ENCODE measurements at regions not wholly inside any gene's neighbourhood (a gene's known extent, or its start where the extent isn't known, plus 50 kb on each side); places are given as distances from the start of the nearest gene placed in this dataset.

GRCh38 chr14:101234244-101234937 lies 326.9 kb upstream of the DIO3 start:
- no TSS peak for BruUV-seq (replicated peaks)
- no peaks in the 10 kb centered on the region for H3K9me2 ChIP-seq (ENCODE audit: insufficient read depth, low read length)
- no peaks in the 10 kb centered on the region for H4K20me1 ChIP-seq (ENCODE audit: insufficient read depth, low read length)
- ChIA-PET POLR2A (interaction anchor here (0.6 kb wide), 1 partner anchor 364 kb away, joined by 3 read pairs; no protein-coding TSS in a partner anchor), CTCF (ENCODE audit: unreplicated experiment) (no interaction called here)
- no peak overlapping the region for H2AFZ ChIP-seq (ENCODE audit: low read length)
- H3K9me3 ChIP-seq (ENCODE audit: low read length) = no peaks in the 10 kb centered on the region
- H3K4me3 ChIP-seq (ENCODE audit: low read depth, low read length, poor library complexity, severe bottlenecking) = no peak overlapping the region
- TF ChIP-seq CTCF (conservative IDR thresholded peaks at IDR 0.05; ENCODE audit: low read length) = no peak
- TF ChIP-seq EZH2phosphoT487 (IDR thresholded peaks at IDR 0.05; ENCODE audit: borderline replicate concordance, low read depth, low read length) = no peak
- no peak for DNase-seq (ENCODE audit: low spot score)
- H3K36me3 ChIP-seq (ENCODE audit: insufficient read depth, low read length) = no peaks in the 10 kb centered on the region
- intact Hi-C loops (cut with micrococcal nuclease; ENCODE audit: unreplicated experiment) = no loop called here
- H3K4me1 ChIP-seq (ENCODE audit: insufficient read depth, low read length, poor library complexity, severe bottlenecking) = no peaks in the 10 kb centered on the region
- H3K79me2 ChIP-seq (ENCODE audit: insufficient read depth, low read depth, low read length) = no peaks in the 10 kb centered on the region
- no peak overlapping the region for H3K4me2 ChIP-seq (ENCODE audit: low read length)
- no peak overlapping the region for H3K27ac ChIP-seq (ENCODE audit: low read depth, low read length, poor library complexity, severe bottlenecking)

- intact Hi-C loops (cut with micrococcal nuclease; ENCODE audit: unreplicated experiment) = no loop called here
- no peaks in the 10 kb centered on the region for H3K36me3 ChIP-seq (ENCODE audit: insufficient read depth, low read length)
- TF ChIP-seq EZH2phosphoT487 (IDR thresholded peaks at IDR 0.05; ENCODE audit: borderline replicate concordance, low read depth, low read length) = no peak
- no peak for TF ChIP-seq CTCF (conservative IDR thresholded peaks at IDR 0.05; ENCODE audit: low read length)
- CTCF ChIA-PET (ENCODE audit: unreplicated experiment) = no interaction called here
- H3K4me1 ChIP-seq (ENCODE audit: insufficient read depth, low read length, poor library complexity, severe bottlenecking) = no peaks in the 10 kb centered on the region
- H3K9me3 ChIP-seq (ENCODE audit: low read length) = no peaks in the 10 kb centered on the region
- no peak overlapping the region for H3K4me2 ChIP-seq (ENCODE audit: low read length)
- no TSS peak for BruUV-seq (replicated peaks)
- H4K20me1 ChIP-seq (ENCODE audit: insufficient read depth, low read length) = no peaks in the 10 kb centered on the region
- H3K79me2 ChIP-seq (ENCODE audit: insufficient read depth, low read depth, low read length) = no peaks in the 10 kb centered on the region
- POLR2A ChIA-PET = no interaction called here
- H3K27ac ChIP-seq (ENCODE audit: low read depth, low read length, poor library complexity, severe bottlenecking) = no peak overlapping the region
- no peaks in the 10 kb centered on the region for H3K9me2 ChIP-seq (ENCODE audit: insufficient read depth, low read length)
- H2AFZ ChIP-seq (ENCODE audit: low read length) = no peak overlapping the region
- DNase-seq (ENCODE audit: low spot score) = no peak
- no peak overlapping the region for H3K4me3 ChIP-seq (ENCODE audit: low read depth, low read length, poor library complexity, severe bottlenecking)
These were observed 326.3 kb upstream of the DIO3 start for GRCh38 chr14:101234999-101235334.

- ChIA-PET POLR2A (interaction anchor here (0.6 kb wide), 1 partner anchor 392 kb away, joined by 5 read pairs; no protein-coding TSS in a partner anchor), CTCF (ENCODE audit: unreplicated experiment) (no interaction called here)
- no peaks in the 10 kb centered on the region for H3K9me2 ChIP-seq (ENCODE audit: insufficient read depth, low read length)
- no peaks in the 10 kb centered on the region for H3K36me3 ChIP-seq (ENCODE audit: insufficient read depth, low read length)
- H3K4me3 ChIP-seq (ENCODE audit: low read depth, low read length, poor library complexity, severe bottlenecking) = no peak overlapping the region
- H3K79me2 ChIP-seq (ENCODE audit: insufficient read depth, low read depth, low read length) = no peaks in the 10 kb centered on the region
- H4K20me1 ChIP-seq (ENCODE audit: insufficient read depth, low read length) = no peaks in the 10 kb centered on the region
- TF ChIP-seq EZH2phosphoT487 (IDR thresholded peaks at IDR 0.05; ENCODE audit: borderline replicate concordance, low read depth, low read length) (no peak), CTCF (conservative IDR thresholded peaks at IDR 0.05; ENCODE audit: low read length) (peak; percentile 69)
- intact Hi-C loops (cut with micrococcal nuclease; ENCODE audit: unreplicated experiment) = no loop called here
- BruUV-seq (replicated peaks) = no TSS peak
- no peaks in the 10 kb centered on the region for H3K9me3 ChIP-seq (ENCODE audit: low read length)
- no peak overlapping the region for H3K27ac ChIP-seq (ENCODE audit: low read depth, low read length, poor library complexity, severe bottlenecking)
- H3K4me2 ChIP-seq (ENCODE audit: low read length) = no peak overlapping the region
- DNase-seq (ENCODE audit: low spot score) = peak; percentile 14
- no peak overlapping the region for H2AFZ ChIP-seq (ENCODE audit: low read length)
- H3K4me1 ChIP-seq (ENCODE audit: insufficient read depth, low read length, poor library complexity, severe bottlenecking) = no peaks in the 10 kb centered on the region
These were observed 325.8 kb upstream of the DIO3 start for GRCh38 chr14:101235335-101236103.

Data from OCI-LY7 (cell line).